ENCODE measurements at regions not wholly inside any gene's neighbourhood (a gene's known extent, or its start where the extent isn't known, plus 50 kb on each side); places are given as distances from the start of the nearest gene placed in this dataset.
A peak's percentile ranks its signal among the peaks of the same experiment; 100 is the strongest.

DNA sequence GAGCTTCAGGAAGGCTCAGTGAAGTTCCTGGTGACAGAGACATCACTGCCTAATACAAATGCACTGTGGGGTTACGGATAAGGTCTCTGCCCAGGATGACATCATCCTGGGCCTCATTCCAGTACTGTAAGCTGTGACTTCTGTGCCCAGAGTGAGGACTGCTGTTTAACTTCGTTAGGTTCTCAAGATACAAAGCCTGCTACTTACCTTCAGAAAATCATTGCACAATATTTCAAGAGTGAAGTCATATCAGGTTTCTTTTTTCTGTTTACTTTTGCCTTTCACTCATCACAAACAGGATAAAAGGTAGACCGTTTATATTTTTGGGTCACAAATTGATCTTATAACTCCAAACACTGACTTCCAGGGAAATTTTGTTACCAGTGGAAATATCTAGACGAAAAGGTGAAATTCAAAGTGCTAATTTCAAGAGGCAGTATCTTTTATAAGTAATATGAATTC, 241.2 kb downstream of the PIK3R1 start:
- no peaks in the 10 kb centered on the region for H3K27me3 ChIP-seq (ENCODE audit: insufficient read depth, low read length)
- H3K4me1 ChIP-seq (ENCODE audit: insufficient read depth, low read length): peaks cover 15% of the 10 kb centered on the region
- no peak overlapping the region for H3K27ac ChIP-seq (ENCODE audit: low read depth, low read length)
- Mint-ChIP-seq H3K36me3 (no peaks in the 10 kb centered on the region), H3K27me3 (no peaks in the 10 kb centered on the region), H3K4me1 (peaks cover 11 to 21% (median 12%) of the 10 kb centered on the region in 4 donors), H3K9me3 (peaks cover 0 to 4% (median 0%) of the 10 kb centered on the region in 8 donors), H3K27ac (peak overlapping the region in 1 of 7 donors; percentile 1), H3K4me3 (no peak overlapping the region)
- H3K4me3 ChIP-seq (ENCODE audit: low read length in 2 of 2): no peak overlapping the region
- ChIA-PET POLR2A (ENCODE audit: partially characterized antibody) (interaction anchor here (0.9 kb wide), 1 partner anchor 170 kb away, joined by 3 read pairs; no protein-coding TSS in a partner anchor), CTCF (ENCODE audit: partially characterized antibody) (interaction anchor here (1.3 to 1.4 kb wide), 2 partner anchors 169 to 189 kb away, joined by 3 to 12 read pairs; no protein-coding TSS in a partner anchor)
- no peaks in the 10 kb centered on the region for H3K36me3 ChIP-seq (ENCODE audit: insufficient read depth, low read length)
- intact Hi-C loops (cut with micrococcal nuclease): no loop called here
- no peaks in the 10 kb centered on the region for H3K9me3 ChIP-seq (ENCODE audit: control insufficient read depth in 1 of 2, low read length in 2 of 2)
- no peak for DNase-seq

DNA sequence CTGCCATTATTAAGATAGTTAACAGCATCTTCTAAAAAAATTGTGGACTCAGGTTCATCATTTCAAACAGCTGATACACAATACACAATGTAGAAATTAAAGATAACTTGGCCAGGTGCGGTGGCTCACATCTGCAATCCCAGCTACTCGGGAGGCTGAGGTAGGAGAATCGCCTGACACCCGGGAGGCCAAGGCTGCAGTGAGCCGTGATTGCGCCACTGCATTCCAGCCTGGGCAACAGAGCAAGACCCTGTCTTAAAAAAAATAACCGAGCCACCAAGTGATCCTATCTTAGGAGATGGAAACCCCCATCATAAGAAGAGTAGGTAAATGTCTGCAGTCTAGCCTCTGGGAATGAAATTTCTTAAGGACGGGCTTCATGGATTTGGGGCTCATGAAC, 241.7 kb downstream of the PIK3R1 start:
- Mint-ChIP-seq H3K36me3 (no peaks in the 10 kb centered on the region), H3K27ac (no peak overlapping the region), H3K9me3 (peaks cover 0 to 4% (median 0%) of the 10 kb centered on the region in 8 donors), H3K4me1 (peaks cover 11 to 21% (median 12%) of the 10 kb centered on the region in 4 donors), H3K4me3 (no peak overlapping the region), H3K27me3 (no peaks in the 10 kb centered on the region)
- intact Hi-C loops (cut with micrococcal nuclease): no loop called here
- Histone ChIP-seq H3K9me3 (ENCODE audit: control insufficient read depth in 1 of 2, low read length in 2 of 2) (no peaks in the 10 kb centered on the region), H3K36me3 (ENCODE audit: insufficient read depth, low read length) (no peaks in the 10 kb centered on the region), H3K27ac (ENCODE audit: low read depth, low read length) (no peak overlapping the region), H3K27me3 (ENCODE audit: insufficient read depth, low read length) (no peaks in the 10 kb centered on the region), H3K4me1 (ENCODE audit: insufficient read depth, low read length) (peaks cover 15% of the 10 kb centered on the region), H3K4me3 (ENCODE audit: low read length in 2 of 2) (no peak overlapping the region)
- ChIA-PET POLR2A (ENCODE audit: partially characterized antibody) (no interaction called here), CTCF (ENCODE audit: partially characterized antibody) (interaction anchor here (1.3 to 1.4 kb wide), 2 partner anchors 170 to 190 kb away, joined by 3 to 12 read pairs; no protein-coding TSS in a partner anchor)
- DNase-seq: no peak

DNA sequence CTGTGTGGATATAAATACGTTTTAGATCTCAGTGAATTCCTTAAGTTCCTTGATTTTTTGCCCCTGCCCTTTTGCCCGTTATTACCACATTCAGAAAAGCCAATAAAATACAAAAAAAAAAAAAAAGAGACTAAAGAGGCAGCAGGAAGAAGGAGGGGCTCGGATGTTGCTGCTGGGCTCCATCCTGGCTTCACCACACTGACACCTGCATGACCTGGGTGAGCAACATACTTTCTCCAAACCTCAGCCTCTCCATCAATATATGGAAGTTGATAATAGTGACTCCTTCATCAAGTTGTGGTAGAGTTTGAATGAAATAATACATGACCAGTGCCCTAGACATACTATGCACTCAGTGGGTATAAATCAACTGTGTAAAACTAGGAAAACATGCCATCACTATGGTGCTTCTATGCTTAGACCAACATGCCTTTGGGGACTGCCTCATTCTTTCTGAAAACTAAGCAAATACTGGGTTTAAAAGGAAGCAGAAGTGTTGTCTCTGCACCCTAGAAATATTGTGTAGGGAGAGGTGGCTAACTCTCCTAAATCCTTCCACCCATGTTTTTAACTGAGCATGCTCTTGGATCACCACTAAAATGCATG, 243.0 kb downstream of the PIK3R1 start:
- Histone ChIP-seq H3K4me1 (ENCODE audit: insufficient read depth, low read length) (peaks cover 15% of the 10 kb centered on the region), H3K27me3 (ENCODE audit: insufficient read depth, low read length) (no peaks in the 10 kb centered on the region), H3K4me3 (ENCODE audit: low read length in 2 of 2) (no peak overlapping the region), H3K9me3 (ENCODE audit: control insufficient read depth in 1 of 2, low read length in 2 of 2) (no peaks in the 10 kb centered on the region), H3K36me3 (ENCODE audit: insufficient read depth, low read length) (no peaks in the 10 kb centered on the region), H3K27ac (ENCODE audit: low read depth, low read length) (no peak overlapping the region)
- DNase-seq: peak; percentile 16 to 48 (median 45)
- Mint-ChIP-seq H3K27me3 (no peaks in the 10 kb centered on the region), H3K27ac (peak overlapping the region in 3 of 7 donors; percentile 1 to 22 (median 7)), H3K36me3 (no peaks in the 10 kb centered on the region), H3K9me3 (peaks cover 0 to 3% (median 0%) of the 10 kb centered on the region in 8 donors), H3K4me3 (no peak overlapping the region), H3K4me1 (peaks cover 11 to 21% (median 12%) of the 10 kb centered on the region in 4 donors)
- intact Hi-C loops (cut with micrococcal nuclease): no loop called here
- POLR2A ChIA-PET (ENCODE audit: partially characterized antibody): no interaction called here
- CTCF ChIA-PET (ENCODE audit: partially characterized antibody): interaction anchor here (0.8 to 5.7 kb wide), 4 partner anchors 9 to 175 kb away, joined by 3 to 96 read pairs (median 6); no protein-coding TSS in a partner anchor

DNA sequence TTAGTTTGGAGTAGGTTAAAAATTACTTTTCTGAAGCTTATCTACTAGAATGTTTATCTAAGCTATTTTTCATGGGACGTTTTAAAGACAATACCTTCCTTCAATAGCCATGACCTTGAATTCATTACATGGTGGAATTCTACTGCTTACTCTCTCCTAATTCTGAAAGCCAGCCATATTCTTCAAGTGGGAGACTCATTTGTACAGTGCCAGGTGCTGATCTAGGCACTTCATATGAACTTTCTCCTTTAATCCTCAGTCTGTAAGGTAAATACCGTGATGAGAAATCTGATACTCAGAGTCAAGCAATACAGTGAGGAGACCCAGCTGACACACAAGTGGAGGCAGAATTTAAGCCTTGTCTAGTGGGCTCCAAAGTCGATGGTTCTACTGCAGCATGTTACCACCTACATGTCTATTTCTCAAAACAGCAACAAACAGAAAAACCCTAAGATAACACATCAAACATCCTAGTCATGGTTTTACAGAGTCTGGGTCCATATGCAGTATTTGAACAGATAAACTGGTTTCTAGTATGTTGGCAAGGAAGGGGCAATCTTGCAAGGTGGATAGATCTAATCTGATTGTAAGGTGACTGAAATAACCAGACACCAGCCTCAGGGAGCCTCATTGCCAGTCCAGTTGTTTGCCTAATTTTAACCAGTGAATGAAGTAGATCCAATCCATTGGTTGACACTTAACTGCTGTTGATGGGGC, 243.7 kb downstream of the PIK3R1 start:
- Mint-ChIP-seq H3K4me1 (peaks cover 11 to 21% (median 12%) of the 10 kb centered on the region in 4 donors), H3K27me3 (no peaks in the 10 kb centered on the region), H3K27ac (peak overlapping the region in 2 of 7 donors; percentile 1 to 7), H3K36me3 (no peaks in the 10 kb centered on the region), H3K4me3 (no peak overlapping the region), H3K9me3 (no peaks in the 10 kb centered on the region)
- H3K9me3 ChIP-seq (ENCODE audit: control insufficient read depth in 1 of 2, low read length in 2 of 2): no peaks in the 10 kb centered on the region
- ChIA-PET POLR2A (ENCODE audit: partially characterized antibody) (interaction anchor here (4.0 kb wide), 1 partner anchor 172 kb away, joined by 24 read pairs; no protein-coding TSS in a partner anchor), CTCF (ENCODE audit: partially characterized antibody) (interaction anchor here (0.8 to 5.7 kb wide), 11 partner anchors 9 to 191 kb away, joined by 3 to 96 read pairs (median 3); no protein-coding TSS in a partner anchor)
- no peak overlapping the region for H3K27ac ChIP-seq (ENCODE audit: low read depth, low read length)
- no peak overlapping the region for H3K4me3 ChIP-seq (ENCODE audit: low read length in 2 of 2)
- DNase-seq: no peak
- no peaks in the 10 kb centered on the region for H3K36me3 ChIP-seq (ENCODE audit: insufficient read depth, low read length)
- intact Hi-C loops (cut with micrococcal nuclease): no loop called here
- H3K4me1 ChIP-seq (ENCODE audit: insufficient read depth, low read length): peaks cover 16% of the 10 kb centered on the region
- no peaks in the 10 kb centered on the region for H3K27me3 ChIP-seq (ENCODE audit: insufficient read depth, low read length)

DNA sequence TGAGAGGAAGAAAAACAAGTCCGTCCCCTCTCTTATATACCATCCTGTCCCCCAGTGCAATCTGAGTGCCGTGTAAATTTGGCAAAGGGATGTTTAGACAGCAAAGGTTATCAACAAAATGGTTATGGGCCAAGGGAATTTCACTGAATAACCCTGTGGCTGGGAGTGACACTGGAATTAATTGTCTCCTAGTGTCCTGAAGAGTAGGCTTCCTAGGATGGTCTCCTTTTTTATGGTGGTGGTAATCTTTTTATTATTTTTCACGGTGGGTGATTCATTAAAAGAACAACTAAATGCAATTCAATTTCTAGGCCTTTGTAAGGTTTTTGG, 244.2 kb downstream of the PIK3R1 start:
- Histone ChIP-seq H3K36me3 (ENCODE audit: insufficient read depth, low read length) (no peaks in the 10 kb centered on the region), H3K27ac (ENCODE audit: low read depth, low read length) (no peak overlapping the region), H3K4me1 (ENCODE audit: insufficient read depth, low read length) (peaks cover 22% of the 10 kb centered on the region), H3K27me3 (ENCODE audit: insufficient read depth, low read length) (no peaks in the 10 kb centered on the region), H3K4me3 (ENCODE audit: low read length in 2 of 2) (no peak overlapping the region), H3K9me3 (ENCODE audit: control insufficient read depth in 1 of 2, low read length in 2 of 2) (no peaks in the 10 kb centered on the region)
- POLR2A ChIA-PET (ENCODE audit: partially characterized antibody): interaction anchor here (4.0 kb wide), 1 partner anchor 173 kb away, joined by 24 read pairs; no protein-coding TSS in a partner anchor
- Mint-ChIP-seq H3K9me3 (no peaks in the 10 kb centered on the region), H3K36me3 (no peaks in the 10 kb centered on the region), H3K27me3 (no peaks in the 10 kb centered on the region), H3K4me3 (no peak overlapping the region), H3K27ac (no peak overlapping the region), H3K4me1 (peaks cover 11 to 21% (median 12%) of the 10 kb centered on the region in 4 donors)
- DNase-seq: no peak
- CTCF ChIA-PET (ENCODE audit: partially characterized antibody): interaction anchor here (0.9 to 5.7 kb wide), 9 partner anchors 11 to 1212 kb away, joined by 3 to 96 read pairs (median 3); no protein-coding TSS in a partner anchor
- intact Hi-C loops (cut with micrococcal nuclease): loop anchor here (1.0 to 2.0 kb wide), 4 partner anchors 25 to 1213 kb away; no protein-coding TSS in a partner anchor

GRCh38 chr5:68460147-68460798, 244.7 kb downstream of the PIK3R1 start:
- ChIA-PET POLR2A (ENCODE audit: partially characterized antibody) (interaction anchor here (0.9 to 4.0 kb wide), 2 partner anchors 173 to 176 kb away, joined by 4 to 24 read pairs; no protein-coding TSS in a partner anchor), CTCF (ENCODE audit: partially characterized antibody) (interaction anchor here (0.9 to 5.7 kb wide), 14 partner anchors 11 to 1212 kb away, joined by 3 to 96 read pairs (median 4); no protein-coding TSS in a partner anchor)
- H3K27ac Mint-ChIP-seq: peak overlapping the region in 1 of 7 donors; percentile 17

More at GRCh38 chr5:68460147-68460798, 244.7 kb downstream of the PIK3R1 start:
- H3K4me1 ChIP-seq (ENCODE audit: insufficient read depth, low read length): peaks cover 27% of the 10 kb centered on the region
- H3K4me3 ChIP-seq (ENCODE audit: low read length in 2 of 2): no peak overlapping the region
- peaks cover 11 to 21% (median 12%) of the 10 kb centered on the region in 4 donors for H3K4me1 Mint-ChIP-seq
- H3K4me3 Mint-ChIP-seq: no peak overlapping the region
- H3K27me3 Mint-ChIP-seq: no peaks in the 10 kb centered on the region
- no peak overlapping the region for H3K27ac ChIP-seq (ENCODE audit: low read depth, low read length)
- no peaks in the 10 kb centered on the region for H3K36me3 Mint-ChIP-seq
- DNase-seq: peak; percentile 49 to 59 (median 52)
- H3K9me3 Mint-ChIP-seq: no peaks in the 10 kb centered on the region
- intact Hi-C loops (cut with micrococcal nuclease): loop anchor here (1.0 to 2.0 kb wide), 4 partner anchors 25 to 1214 kb away; no protein-coding TSS in a partner anchor
- no peaks in the 10 kb centered on the region for H3K36me3 ChIP-seq (ENCODE audit: insufficient read depth, low read length)
- no peaks in the 10 kb centered on the region for H3K9me3 ChIP-seq (ENCODE audit: control insufficient read depth in 1 of 2, low read length in 2 of 2)
- H3K27me3 ChIP-seq (ENCODE audit: insufficient read depth, low read length): no peaks in the 10 kb centered on the region

Data from CD4-positive, alpha-beta memory T cell (primary cell).